ENCODE measurements at regions not wholly inside any gene's neighbourhood (a gene's known extent, or its start where the extent isn't known, plus 50 kb on each side); places are given as distances from the start of the nearest gene placed in this dataset.

- DNase-seq (no peak), ATAC-seq (ENCODE audit: low read depth in 2 of 2) (no peak)
- H3K4me1 Mint-ChIP-seq, result no peaks in the 10 kb centered on the region
- no peaks in the 10 kb centered on the region for H3K36me3 Mint-ChIP-seq
- H3K27ac Mint-ChIP-seq, result no peak overlapping the region
- H3K27me3 Mint-ChIP-seq, result no peaks in the 10 kb centered on the region
- peaks cover 0 to 6% (median 0%) of the 10 kb centered on the region in 7 donors for H3K9me3 Mint-ChIP-seq
- no peak overlapping the region for H3K4me3 Mint-ChIP-seq
Observed at GRCh38 chr5:128799945-128800344, 165.3 kb upstream of the SLC27A6 start.

DNA sequence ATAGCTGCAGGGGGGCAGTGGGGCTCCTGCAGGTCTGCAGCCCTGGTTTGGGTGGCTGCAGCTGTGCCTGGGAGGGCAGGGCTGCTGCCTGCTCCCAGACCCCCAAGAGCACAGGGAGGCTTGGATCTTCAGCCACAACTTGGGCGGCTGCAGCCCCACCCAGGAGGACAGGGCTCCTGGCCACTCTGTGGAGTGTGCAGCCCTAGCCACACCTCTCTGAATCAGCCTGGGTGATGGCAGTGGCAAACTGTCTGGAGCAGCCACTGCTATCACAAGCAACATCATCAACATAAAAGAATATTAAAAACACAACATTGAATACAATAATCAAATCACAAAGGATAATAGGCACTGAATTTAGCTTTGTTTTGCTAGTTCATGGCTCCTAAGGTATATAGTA is 164.9 kb upstream of the SLC27A6 start:
- no peak for DNase-seq
- no peaks in the 10 kb centered on the region for H3K4me1 Mint-ChIP-seq
- no peak for ATAC-seq (ENCODE audit: low read depth in 2 of 2)
- H3K36me3 Mint-ChIP-seq, result no peaks in the 10 kb centered on the region
- no peak overlapping the region for H3K4me3 Mint-ChIP-seq
- H3K27ac Mint-ChIP-seq, result no peak overlapping the region
- H3K9me3 Mint-ChIP-seq, result peaks cover 0 to 6% (median 0%) of the 10 kb centered on the region in 7 donors
- no peaks in the 10 kb centered on the region for H3K27me3 Mint-ChIP-seq

GRCh38 chr5:128813317-128814070 is 151.8 kb upstream of the SLC27A6 start:
- no peaks in the 10 kb centered on the region for H3K36me3 Mint-ChIP-seq

DNA sequence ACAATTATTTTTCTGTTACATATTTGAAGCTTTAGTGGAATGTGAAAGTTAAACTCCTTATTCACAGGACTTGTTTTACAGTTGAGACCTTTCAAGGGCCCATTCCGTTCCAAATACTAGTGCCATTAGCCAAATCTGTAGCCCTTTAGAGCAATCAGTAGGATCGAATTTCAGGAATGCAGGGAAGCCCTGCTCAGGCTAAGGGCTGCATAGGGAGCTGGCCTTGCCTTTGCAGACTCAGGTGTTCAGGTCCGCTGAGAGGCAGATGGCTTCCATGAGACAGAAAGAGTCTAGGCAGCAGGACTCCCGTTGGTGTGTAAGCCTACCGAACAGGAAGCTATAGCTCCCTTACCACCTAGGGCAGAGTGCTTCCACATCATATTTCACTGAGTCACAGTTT is 150.1 kb upstream of the SLC27A6 start:
- Mint-ChIP-seq H3K9me3 (peaks cover 2 to 8% (median 4%) of the 10 kb centered on the region in 7 donors), H3K27ac (no peak overlapping the region), H3K36me3 (no peaks in the 10 kb centered on the region), H3K4me3 (no peak overlapping the region), H3K27me3 (no peaks in the 10 kb centered on the region), H3K4me1 (no peaks in the 10 kb centered on the region)
- ATAC-seq (ENCODE audit: low read depth in 2 of 2), result no peak
- DNase-seq, result no peak

More at GRCh38 chr5:128813317-128814070, 151.8 kb upstream of the SLC27A6 start:
- no peak for DNase-seq
- Mint-ChIP-seq H3K27me3 (no peaks in the 10 kb centered on the region), H3K4me3 (no peak overlapping the region), H3K4me1 (no peaks in the 10 kb centered on the region), H3K27ac (no peak overlapping the region), H3K9me3 (peaks cover 2 to 10% (median 6%) of the 10 kb centered on the region in 7 donors)
- ATAC-seq (ENCODE audit: low read depth in 2 of 2), result no peak

- Mint-ChIP-seq H3K36me3 (no peaks in the 10 kb centered on the region), H3K4me3 (no peak overlapping the region), H3K9me3 (peaks cover 0 to 5% (median 2%) of the 10 kb centered on the region in 7 donors), H3K27me3 (no peaks in the 10 kb centered on the region), H3K27ac (no peak overlapping the region), H3K4me1 (no peaks in the 10 kb centered on the region)
- ATAC-seq (ENCODE audit: low read depth in 2 of 2) (no peak), DNase-seq (no peak)
Observed at GRCh38 chr5:128825826-128826225, 139.5 kb upstream of the SLC27A6 start.

- H3K27ac Mint-ChIP-seq, result no peak overlapping the region
- no peak for DNase-seq
- no peak for ATAC-seq (ENCODE audit: low read depth in 2 of 2)
- peaks cover 0 to 5% (median 2%) of the 10 kb centered on the region in 7 donors for H3K9me3 Mint-ChIP-seq
- no peaks in the 10 kb centered on the region for H3K36me3 Mint-ChIP-seq
- H3K27me3 Mint-ChIP-seq, result no peaks in the 10 kb centered on the region
- H3K4me3 Mint-ChIP-seq, result no peak overlapping the region
- H3K4me1 Mint-ChIP-seq, result no peaks in the 10 kb centered on the region
Observed at GRCh38 chr5:128826275-128826674, 139.0 kb upstream of the SLC27A6 start.

GRCh38 chr5:128836571-128836970 is 128.7 kb upstream of the SLC27A6 start:
- no peak overlapping the region for H3K4me3 Mint-ChIP-seq
- H3K27me3 Mint-ChIP-seq, result no peaks in the 10 kb centered on the region
- H3K4me1 Mint-ChIP-seq, result no peaks in the 10 kb centered on the region
- DNase-seq (no peak), ATAC-seq (ENCODE audit: low read depth in 2 of 2) (no peak)
- H3K27ac Mint-ChIP-seq, result no peak overlapping the region
- H3K9me3 Mint-ChIP-seq, result peaks cover 0 to 2% (median 0%) of the 10 kb centered on the region in 7 donors
- no peaks in the 10 kb centered on the region for H3K36me3 Mint-ChIP-seq

- H3K27me3 Mint-ChIP-seq, result no peaks in the 10 kb centered on the region
- no peak overlapping the region for H3K4me3 Mint-ChIP-seq
- no peak for DNase-seq
- ATAC-seq (ENCODE audit: low read depth in 2 of 2), result no peak
- H3K9me3 Mint-ChIP-seq, result peaks cover 0 to 2% (median 0%) of the 10 kb centered on the region in 7 donors
- no peaks in the 10 kb centered on the region for H3K36me3 Mint-ChIP-seq
- H3K27ac Mint-ChIP-seq, result no peak overlapping the region
- no peaks in the 10 kb centered on the region for H3K4me1 Mint-ChIP-seq
Observed at GRCh38 chr5:128838623-128839022, 126.7 kb upstream of the SLC27A6 start.

- ATAC-seq (ENCODE audit: low read depth in 2 of 2) (no peak), DNase-seq (no peak)
- H3K36me3 Mint-ChIP-seq, result no peaks in the 10 kb centered on the region
- no peak overlapping the region for H3K27ac Mint-ChIP-seq
- no peaks in the 10 kb centered on the region for H3K27me3 Mint-ChIP-seq
- H3K9me3 Mint-ChIP-seq, result peaks cover 0 to 3% (median under 1%) of the 10 kb centered on the region in 7 donors
- H3K4me1 Mint-ChIP-seq, result no peaks in the 10 kb centered on the region
- no peak overlapping the region for H3K4me3 Mint-ChIP-seq
Observed at GRCh38 chr5:128842241-128842640, 123.0 kb upstream of the SLC27A6 start.

GRCh38 chr5:128844354-128844923 is 120.8 kb upstream of the SLC27A6 start:
- Mint-ChIP-seq H3K9me3 (peaks cover 4 to 25% (median 8%) of the 10 kb centered on the region in 7 donors), H3K27me3 (no peaks in the 10 kb centered on the region), H3K27ac (no peak overlapping the region), H3K36me3 (no peaks in the 10 kb centered on the region), H3K4me1 (no peaks in the 10 kb centered on the region), H3K4me3 (no peak overlapping the region)
- DNase-seq, result no peak
- ATAC-seq (ENCODE audit: low read depth in 2 of 2), result no peak

- no peaks in the 10 kb centered on the region for H3K4me1 Mint-ChIP-seq
- no peak overlapping the region for H3K4me3 Mint-ChIP-seq
- no peak for ATAC-seq (ENCODE audit: low read depth in 2 of 2)
- no peaks in the 10 kb centered on the region for H3K27me3 Mint-ChIP-seq
- no peaks in the 10 kb centered on the region for H3K36me3 Mint-ChIP-seq
- no peak for DNase-seq
- H3K9me3 Mint-ChIP-seq, result peaks cover 18 to 51% (median 21%) of the 10 kb centered on the region in 7 donors
- no peak overlapping the region for H3K27ac Mint-ChIP-seq
Observed at GRCh38 chr5:128850049-128850448, 115.2 kb upstream of the SLC27A6 start.

- Mint-ChIP-seq H3K27me3 (no peaks in the 10 kb centered on the region), H3K27ac (no peak overlapping the region), H3K36me3 (no peaks in the 10 kb centered on the region), H3K9me3 (peaks cover 7 to 39% (median 19%) of the 10 kb centered on the region in 7 donors), H3K4me3 (no peak overlapping the region), H3K4me1 (no peaks in the 10 kb centered on the region)
- DNase-seq (no peak), ATAC-seq (ENCODE audit: low read depth in 2 of 2) (no peak)
Observed at GRCh38 chr5:128854931-128855330, 110.4 kb upstream of the SLC27A6 start.

DNA sequence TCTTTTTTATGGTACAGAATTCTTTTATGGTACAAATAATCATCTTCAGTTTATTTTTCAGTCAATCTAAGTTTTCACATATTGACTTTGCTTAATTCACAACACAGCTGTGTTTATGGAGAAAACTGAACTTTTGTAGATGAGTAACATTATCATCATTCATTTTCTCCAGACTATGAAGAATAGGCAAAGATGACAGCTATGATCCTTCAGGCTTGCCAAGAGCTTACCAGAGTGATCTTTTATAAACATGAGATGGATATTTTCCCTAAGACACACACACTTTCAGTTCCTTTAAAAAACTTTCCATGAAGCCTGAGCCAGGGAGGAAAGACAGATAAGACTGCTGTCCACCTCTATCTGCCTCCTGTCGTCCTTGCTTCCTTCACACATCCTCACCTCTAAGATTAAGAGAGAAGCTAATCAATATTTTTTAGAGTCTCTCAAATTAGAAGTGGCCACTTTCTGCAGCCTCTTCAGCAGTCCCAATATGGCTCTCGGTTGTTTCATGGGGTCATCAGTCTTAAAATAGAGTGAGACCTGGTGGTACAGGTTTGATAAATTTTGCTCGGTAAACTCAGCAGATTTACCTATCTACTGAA is 108.1 kb upstream of the SLC27A6 start:
- Mint-ChIP-seq H3K9me3 (peaks cover 3 to 24% (median 14%) of the 10 kb centered on the region in 7 donors), H3K27me3 (no peaks in the 10 kb centered on the region), H3K4me3 (no peak overlapping the region), H3K36me3 (no peaks in the 10 kb centered on the region), H3K4me1 (no peaks in the 10 kb centered on the region), H3K27ac (no peak overlapping the region)
- ATAC-seq (ENCODE audit: low read depth in 2 of 2) (no peak), DNase-seq (no peak)

- Mint-ChIP-seq H3K27ac (no peak overlapping the region), H3K27me3 (no peaks in the 10 kb centered on the region), H3K4me1 (no peaks in the 10 kb centered on the region), H3K36me3 (no peaks in the 10 kb centered on the region), H3K4me3 (no peak overlapping the region), H3K9me3 (peaks cover 3 to 18% (median 14%) of the 10 kb centered on the region in 7 donors)
- no peak for ATAC-seq (ENCODE audit: low read depth in 2 of 2)
- DNase-seq, result no peak
Observed at GRCh38 chr5:128858995-128859394, 106.3 kb upstream of the SLC27A6 start.

Measured in naive B cell (primary cell).